Glutamatergic neuron (in vitro differentiated cells): ENCODE measurements at regions not wholly inside any gene's neighbourhood (a gene's known extent, or its start where the extent isn't known, plus 50 kb on each side); places are given as distances from the start of the nearest gene placed in this dataset.

Source experiments
- DNase-seq: peaks from one replicate; pipeline ENCODE4 v3.0.0; 2022
- H3K27ac Mint-ChIP-seq: one replicate; pipeline ENCODE4 v1.8.0; 2020; ENCODE audit warnings: mild to moderate bottlenecking, mixed read lengths, inconsistent platforms; ENCODE audit not compliant: unreplicated experiment
- H3K27me3 Mint-ChIP-seq: one replicate; pipeline ENCODE4 v1.8.0; 2020; ENCODE audit warnings: mild to moderate bottlenecking, moderate library complexity, mixed read lengths, inconsistent platforms; ENCODE audit not compliant: unreplicated experiment
- H3K36me3 Mint-ChIP-seq: one replicate; pipeline ENCODE4 v1.8.0; 2020; ENCODE audit warnings: mild to moderate bottlenecking, mixed read lengths, inconsistent platforms; ENCODE audit not compliant: unreplicated experiment
- H3K4me1 Mint-ChIP-seq: one replicate; pipeline ENCODE4 v1.8.0; 2020; ENCODE audit warnings: mild to moderate bottlenecking, low read depth, mixed read lengths, inconsistent platforms; ENCODE audit not compliant: unreplicated experiment
- H3K4me3 Mint-ChIP-seq: one replicate; pipeline ENCODE4 v1.8.0; 2020; ENCODE audit warnings: mild to moderate bottlenecking, mixed read lengths, inconsistent platforms; ENCODE audit not compliant: unreplicated experiment
- H3K9me3 Mint-ChIP-seq: one replicate; pipeline ENCODE4 v1.8.0; 2020; ENCODE audit warnings: mild to moderate bottlenecking, moderate library complexity, mixed read lengths, inconsistent platforms; ENCODE audit not compliant: unreplicated experiment
- CTCF ChIP-seq: fragments of 200-600 bp; sonication (generic); IDR thresholded peaks from one replicate; pipeline ENCODE4 v1.5.0; 2021; ENCODE audit not compliant: partially characterized antibody, unreplicated experiment

DNA sequence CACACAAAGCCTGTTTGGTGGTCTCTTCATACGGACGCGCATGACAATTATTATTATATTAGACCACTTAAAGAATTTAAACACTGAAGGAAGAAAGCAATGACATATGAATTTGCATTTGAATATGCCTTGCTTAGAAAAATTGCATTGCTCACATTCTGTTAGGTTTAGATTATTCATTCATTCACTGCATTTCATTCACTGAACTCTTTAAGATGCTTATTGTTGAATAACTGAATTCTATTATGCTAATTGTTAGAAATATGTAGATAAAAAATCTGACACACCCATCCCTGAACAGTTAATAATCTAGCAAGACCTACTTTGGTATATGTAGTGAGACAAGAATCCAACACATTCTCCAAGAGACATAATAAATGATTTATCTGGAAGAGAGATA lies 94.4 kb upstream of the PEX5L start:
- H3K4me1 Mint-ChIP-seq = no peaks in the 10 kb centered on the region
- H3K4me3 Mint-ChIP-seq = no peak overlapping the region
- peaks cover 10% of the 10 kb centered on the region for H3K36me3 Mint-ChIP-seq
- H3K27me3 Mint-ChIP-seq = no peaks in the 10 kb centered on the region
- TF ChIP-seq CTCF = no peak
- H3K27ac Mint-ChIP-seq = no peak overlapping the region
- H3K9me3 Mint-ChIP-seq = no peaks in the 10 kb centered on the region
- no peak for DNase-seq

DNA sequence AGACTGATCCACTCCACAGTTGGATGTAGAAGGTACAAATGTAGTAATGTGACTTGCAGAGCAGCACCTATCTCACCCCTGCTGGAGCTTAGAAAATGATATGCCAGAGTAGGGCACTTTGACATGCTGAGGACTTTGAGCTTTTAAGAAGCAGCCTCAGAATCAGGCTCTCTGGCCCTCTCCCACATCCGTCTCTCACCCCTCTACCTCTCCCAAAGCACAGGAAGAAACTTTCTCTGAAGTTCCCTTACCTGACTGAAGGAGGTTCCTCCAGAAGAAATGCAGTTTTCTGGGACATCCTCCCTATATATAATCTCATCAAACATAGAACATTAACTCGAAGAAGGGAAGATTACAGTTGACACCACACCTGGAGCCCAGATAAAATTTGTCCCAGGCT lies 98.4 kb upstream of the PEX5L start:
- no peak for DNase-seq
- no peak overlapping the region for H3K4me3 Mint-ChIP-seq
- no peak for TF ChIP-seq CTCF
- H3K36me3 Mint-ChIP-seq = no peaks in the 10 kb centered on the region
- H3K9me3 Mint-ChIP-seq = no peaks in the 10 kb centered on the region
- peaks cover 2% of the 10 kb centered on the region for H3K27me3 Mint-ChIP-seq
- no peak overlapping the region for H3K27ac Mint-ChIP-seq
- no peaks in the 10 kb centered on the region for H3K4me1 Mint-ChIP-seq

- Mint-ChIP-seq H3K27me3 (peaks cover 2% of the 10 kb centered on the region), H3K36me3 (no peaks in the 10 kb centered on the region), H3K4me3 (no peak overlapping the region), H3K4me1 (no peaks in the 10 kb centered on the region), H3K9me3 (no peaks in the 10 kb centered on the region), H3K27ac (no peak overlapping the region)
- DNase-seq = no peak
- TF ChIP-seq CTCF = no peak
Observed at GRCh38 chr3:180138871-180139270, 102.1 kb upstream of the PEX5L start.

DNA sequence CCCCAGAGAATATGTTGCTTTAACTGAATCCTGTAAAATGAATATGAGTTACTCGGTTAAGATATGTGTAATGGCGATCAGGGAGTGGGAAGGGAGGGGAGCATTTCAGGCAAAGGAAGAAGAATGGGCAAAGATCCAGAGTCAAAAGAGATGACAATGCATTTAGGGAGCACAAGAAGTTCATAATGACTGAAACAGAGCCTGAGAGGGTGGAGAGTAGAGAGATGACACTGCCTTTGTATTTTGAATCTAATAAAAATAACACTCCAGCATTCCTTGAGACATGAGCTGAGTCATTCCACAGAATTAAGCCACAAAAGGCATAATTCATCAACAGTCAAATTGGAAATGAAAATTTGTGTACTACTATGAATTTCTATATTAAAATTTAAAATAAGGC lies 105.3 kb upstream of the PEX5L start:
- H3K9me3 Mint-ChIP-seq = no peaks in the 10 kb centered on the region

GRCh38 chr3:180142472-180142871 lies 105.7 kb upstream of the PEX5L start:
- Mint-ChIP-seq H3K27me3 (peaks cover 2% of the 10 kb centered on the region), H3K9me3 (no peaks in the 10 kb centered on the region), H3K36me3 (no peaks in the 10 kb centered on the region), H3K4me3 (no peak overlapping the region), H3K27ac (no peak overlapping the region), H3K4me1 (no peaks in the 10 kb centered on the region)
- DNase-seq = no peak
- TF ChIP-seq CTCF = no peak

More for the DNA sequence above, 105.3 kb upstream of the PEX5L start:
- H3K27ac Mint-ChIP-seq = no peak overlapping the region
- no peaks in the 10 kb centered on the region for H3K4me1 Mint-ChIP-seq
- no peak for DNase-seq
- no peak for TF ChIP-seq CTCF
- H3K36me3 Mint-ChIP-seq = no peaks in the 10 kb centered on the region
- H3K27me3 Mint-ChIP-seq = peaks cover 2% of the 10 kb centered on the region
- no peak overlapping the region for H3K4me3 Mint-ChIP-seq
